RKO (cell line): ENCODE measurements at regions not wholly inside any gene's neighbourhood (a gene's known extent, or its start where the extent isn't known, plus 50 kb on each side); places are given as distances from the start of the nearest gene placed in this dataset.
A peak's percentile ranks its signal among the peaks of the same experiment; 100 is the strongest.

Experiments
- DNase-seq: peaks from one replicate; pipeline ENCODE4 v3.0.0-alpha.2; 2016; ENCODE audit warnings: low spot score

GRCh38 chr21:38556390-38556789, 58.1 kb upstream of the ERG start:
- no peak for DNase-seq

GRCh38 chr21:38561205-38561604, 62.9 kb upstream of the ERG start:
- no peak for DNase-seq

GRCh38 chr21:38561613-38562581, 63.6 kb upstream of the ERG start:
- no peak for DNase-seq

DNA sequence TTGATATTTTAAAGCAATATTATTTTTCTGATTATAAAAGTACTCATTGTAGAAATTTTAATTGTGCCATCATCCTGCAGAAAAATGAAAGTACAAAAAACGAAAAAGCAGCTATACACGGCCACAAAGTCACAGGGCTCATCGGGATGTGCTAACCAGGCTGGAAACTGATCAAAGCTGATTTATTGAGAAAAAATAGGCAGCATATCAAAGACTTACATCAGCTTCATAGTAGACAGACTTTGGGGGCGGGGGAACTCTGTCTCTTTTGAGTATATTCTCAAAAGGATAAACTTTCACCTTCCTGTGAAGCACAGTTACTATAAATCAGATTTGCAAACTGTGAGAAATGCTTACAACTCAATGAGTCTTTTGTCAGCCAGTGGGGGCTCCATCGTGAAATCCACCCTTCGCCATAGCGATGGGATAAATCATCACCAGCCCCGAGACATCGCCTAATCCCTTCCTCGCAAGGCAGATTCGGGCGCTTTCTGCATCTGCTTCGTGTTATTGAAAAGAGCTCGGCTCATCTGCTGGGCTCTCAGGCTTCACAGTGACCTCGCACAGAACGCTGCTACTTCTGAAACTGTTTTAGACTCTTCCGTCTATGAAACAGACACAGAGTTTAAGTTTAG, 69.2 kb upstream of the ERG start:
- DNase-seq, result no peak

DNA sequence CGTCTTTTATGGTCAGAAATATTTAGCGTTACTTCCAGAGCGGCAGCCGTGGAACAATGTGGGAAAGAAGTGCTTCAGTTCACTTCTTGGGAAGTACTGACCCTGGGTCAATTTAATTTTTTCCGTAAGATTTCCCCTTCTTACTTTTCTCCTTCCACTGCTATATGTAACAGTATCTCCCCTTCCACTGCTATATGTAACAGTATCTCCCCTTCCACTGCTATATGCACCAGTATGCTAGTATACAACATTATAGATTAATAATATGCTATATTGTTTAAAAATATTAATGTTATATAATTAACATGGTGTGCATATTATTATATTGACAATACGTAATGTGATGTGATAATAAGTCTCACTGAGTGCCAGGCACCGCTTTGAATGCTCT, 69.7 kb upstream of the ERG start:
- no peak for DNase-seq

GRCh38 chr21:38569733-38570132, 71.5 kb upstream of the ERG start:
- DNase-seq, result no peak

DNA sequence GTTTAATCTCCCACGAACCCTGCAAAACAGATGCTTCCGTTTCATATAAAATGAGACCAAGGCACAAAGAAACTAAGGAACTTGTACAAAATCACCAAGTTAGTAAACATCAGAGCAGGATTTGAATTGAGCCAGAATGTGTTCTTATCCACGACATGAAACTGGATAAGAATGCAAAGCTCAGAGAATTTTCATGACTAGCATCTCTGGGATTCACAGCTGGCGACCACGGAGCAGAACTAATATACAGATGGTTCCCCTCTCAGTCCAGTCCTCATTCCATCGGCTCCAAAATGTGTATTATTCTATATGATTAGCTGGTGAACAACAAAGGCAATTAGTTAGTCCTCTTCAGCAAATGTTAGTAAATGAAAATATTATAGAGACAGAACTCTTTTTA, 72.3 kb upstream of the ERG start:
- DNase-seq, result no peak

DNA sequence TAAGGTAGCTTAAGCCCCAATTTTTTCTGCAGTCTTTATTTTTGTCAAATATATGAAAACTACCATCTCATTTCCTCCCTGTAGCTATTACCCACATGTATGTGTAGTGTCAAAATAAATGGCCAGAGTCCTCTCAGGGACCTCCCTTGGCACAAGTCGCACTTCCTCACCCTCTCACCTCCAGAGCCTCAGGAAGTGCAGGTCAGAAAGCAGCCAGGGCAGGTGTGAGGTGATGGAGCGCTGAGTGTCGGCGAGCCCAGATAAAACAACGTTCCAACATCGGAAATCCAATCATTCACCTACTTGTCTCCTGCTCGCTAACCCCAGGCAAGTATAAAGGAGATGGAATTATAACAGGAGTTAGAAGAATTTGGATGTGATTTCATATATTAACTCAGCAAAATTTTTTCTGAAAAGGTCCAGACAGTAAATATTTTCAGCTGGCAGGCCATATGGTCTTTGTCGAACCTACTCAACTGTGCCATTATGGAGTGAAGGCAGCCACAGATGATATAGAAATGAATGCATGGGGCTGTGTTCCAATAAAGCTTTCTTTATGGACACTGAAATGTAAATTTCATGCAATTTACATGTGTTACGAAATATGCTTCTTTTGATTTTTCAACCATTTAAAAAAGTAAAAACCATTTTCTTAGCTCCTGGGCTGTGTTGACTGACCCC, 76.8 kb upstream of the ERG start:
- no peak for DNase-seq

GRCh38 chr21:38577887-38578286, 79.6 kb upstream of the ERG start:
- no peak for DNase-seq

- no peak for DNase-seq
These were observed 92.4 kb upstream of the ERG start for GRCh38 chr21:38590449-38591217.

- no peak for DNase-seq
These were observed 92.9 kb upstream of the ERG start for GRCh38 chr21:38591218-38591537.

DNA sequence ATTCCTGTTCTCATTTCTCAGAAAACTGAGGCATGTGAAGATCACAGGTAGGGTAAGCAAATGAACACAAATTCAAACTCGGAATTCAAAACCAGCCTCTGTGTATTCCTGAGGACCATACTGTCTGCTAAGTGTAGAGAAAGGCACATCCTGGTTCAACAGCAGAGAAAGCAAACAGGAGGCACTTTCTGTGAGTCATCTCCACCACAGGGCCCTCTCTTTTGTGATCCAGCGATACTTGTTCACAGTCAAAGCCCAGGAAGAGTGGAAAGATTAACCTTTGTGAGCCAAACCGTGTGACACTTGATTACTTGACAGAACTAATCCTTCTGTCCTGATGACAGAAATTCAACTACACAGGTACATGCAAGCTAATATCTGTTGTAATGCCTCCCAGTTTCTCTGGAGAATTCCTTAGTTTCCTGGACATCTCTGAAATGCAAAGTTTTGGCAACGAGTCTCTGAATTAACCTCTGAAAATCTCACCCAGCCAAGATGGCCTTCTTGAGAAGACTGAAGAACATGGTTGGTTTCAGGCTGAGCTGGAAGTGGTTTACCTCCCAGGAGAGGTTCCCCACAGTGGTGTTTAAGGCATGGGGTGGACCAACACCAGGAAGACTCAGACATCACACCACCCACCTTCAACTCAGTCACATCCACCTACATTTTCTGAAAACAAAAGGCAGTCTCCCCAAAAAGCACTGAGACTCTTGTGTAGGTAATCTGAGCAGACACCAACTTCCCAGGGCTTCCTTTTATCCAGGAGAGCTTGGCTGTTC, 98.2 kb upstream of the ERG start:
- no peak for DNase-seq

DNA sequence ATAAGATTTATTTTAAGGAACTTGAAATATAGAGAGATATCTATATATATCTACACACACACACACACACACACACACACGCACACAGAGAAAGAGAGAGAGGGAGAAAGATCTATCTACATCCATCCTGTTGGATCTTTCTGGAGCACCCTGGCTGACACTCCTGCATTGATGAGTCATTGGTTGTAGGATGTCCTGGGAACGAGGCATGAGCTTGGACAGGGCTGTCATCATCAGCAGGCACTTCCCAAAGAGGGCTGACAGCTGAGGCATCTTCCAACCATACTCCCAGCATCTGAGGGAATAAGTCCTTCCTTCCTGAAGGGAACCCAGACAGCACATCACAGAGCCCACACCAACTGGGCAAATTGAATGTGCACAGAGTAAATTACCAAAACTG, 99.1 kb upstream of the ERG start:
- DNase-seq, result peak; percentile 3

DNA sequence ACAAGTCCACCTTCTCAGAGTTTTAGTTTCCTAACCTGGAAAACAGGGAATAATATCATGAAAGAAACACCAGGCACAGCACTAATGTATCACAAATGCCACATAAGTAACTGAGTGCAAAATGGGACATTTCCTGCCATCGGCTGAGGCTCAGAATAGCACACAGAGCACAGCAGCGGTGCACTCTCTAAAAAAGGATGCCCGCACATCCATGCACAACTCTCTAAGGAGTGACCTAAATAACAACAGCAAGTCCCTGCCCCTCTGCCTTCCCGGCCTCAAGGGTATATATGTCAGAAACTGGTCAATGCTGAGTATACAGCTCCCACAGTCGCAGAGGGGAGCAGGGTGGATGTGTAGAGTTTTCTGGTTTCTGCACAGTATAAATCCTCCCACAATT, 100.1 kb upstream of the ERG start:
- no peak for DNase-seq

- no peak for DNase-seq
These were observed 101.2 kb upstream of the ERG start for GRCh38 chr21:38599381-38599975.

GRCh38 chr21:38600106-38600505, 101.8 kb upstream of the ERG start:
- DNase-seq, result no peak

DNA sequence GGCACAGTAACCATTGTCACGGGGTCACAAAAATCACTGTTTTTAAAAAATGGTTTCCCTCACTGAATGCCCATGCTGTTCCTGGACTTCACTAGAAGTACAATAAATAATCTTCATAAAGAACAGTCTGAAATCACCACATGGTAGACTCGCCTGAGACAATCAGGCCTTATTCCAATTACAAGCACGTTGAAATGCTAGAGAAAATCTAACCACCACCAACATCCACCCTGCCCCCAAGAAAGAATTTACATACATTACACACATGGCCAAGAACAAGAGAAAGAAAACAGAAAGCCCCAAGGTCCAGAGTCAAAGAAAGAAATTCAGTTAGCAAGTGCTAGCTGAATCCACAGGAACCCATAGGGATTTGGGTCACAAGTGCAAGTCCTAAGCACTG, 107.0 kb upstream of the ERG start:
- DNase-seq, result no peak

DNA sequence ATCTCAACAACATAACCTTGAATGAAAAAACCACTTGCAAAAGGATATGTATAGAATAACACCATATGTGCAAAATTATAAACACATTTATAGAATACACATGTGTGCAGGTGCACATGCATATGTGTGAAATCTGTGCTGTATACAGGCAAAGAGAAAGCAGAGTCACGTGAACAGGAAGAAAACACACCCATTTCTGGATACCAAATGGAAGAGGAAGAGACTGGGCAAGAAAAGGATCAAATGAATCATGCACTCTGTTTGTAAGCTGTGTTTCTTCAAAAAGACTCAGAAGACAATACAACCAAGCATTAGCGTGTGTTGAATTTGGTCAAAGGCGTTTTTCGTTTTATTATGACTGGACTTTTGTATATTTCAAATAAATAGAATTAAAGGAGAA, 111.3 kb upstream of the ERG start:
- DNase-seq, result no peak

DNA sequence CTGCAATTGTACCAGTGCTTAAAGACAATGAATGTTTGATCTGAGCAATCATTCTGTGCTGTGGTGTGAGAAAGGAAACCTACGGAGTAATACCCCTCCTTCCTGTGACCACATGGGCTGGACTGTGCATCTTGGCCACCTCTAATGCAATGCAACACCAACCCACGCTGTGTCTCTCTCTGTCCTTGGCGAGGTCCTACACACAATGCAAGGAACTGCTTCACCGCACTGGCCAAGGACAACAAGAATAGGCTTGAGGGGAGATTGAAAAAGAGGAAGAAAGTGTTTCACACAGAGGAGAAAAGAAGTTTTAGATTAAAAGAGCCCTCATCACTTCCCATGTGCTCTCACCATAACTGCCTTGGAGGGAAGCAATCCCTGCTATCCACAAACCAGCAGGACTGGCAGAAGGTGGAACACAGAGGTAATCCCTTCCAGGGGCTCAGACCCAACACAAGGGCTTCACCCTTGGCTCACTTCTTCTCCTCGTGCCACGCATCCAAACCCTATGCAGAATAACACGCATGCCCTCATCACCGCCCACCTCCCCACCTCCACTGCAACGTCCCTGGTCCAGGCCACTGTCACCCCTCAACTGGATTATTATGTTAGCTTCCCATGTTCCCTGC, 112.5 kb upstream of the ERG start:
- DNase-seq, result no peak

GRCh38 chr21:38611277-38611676, 113.0 kb upstream of the ERG start:
- DNase-seq, result no peak

- DNase-seq, result no peak
These were observed 115.4 kb upstream of the ERG start for GRCh38 chr21:38613686-38614085.
